GM10266 (cell line): ENCODE measurements at regions not wholly inside any gene's neighbourhood (a gene's known extent, or its start where the extent isn't known, plus 50 kb on each side); places are given as distances from the start of the nearest gene placed in this dataset.

Experiments used
- DNase-seq: peaks from one replicate; pipeline ENCODE4 v3.0.0; 2012; ENCODE audit errors: extremely low spot score
- TF ChIP-seq, protein P1 (sequence below): IDR thresholded peaks from 2 replicates; pipeline ENCODE4 v1.5.1; 2012; ENCODE audit warnings: mild to moderate bottlenecking, low read depth; ENCODE audit not compliant: control insufficient read depth, insufficient read depth; ENCODE audit errors: missing control alignments

DNA sequence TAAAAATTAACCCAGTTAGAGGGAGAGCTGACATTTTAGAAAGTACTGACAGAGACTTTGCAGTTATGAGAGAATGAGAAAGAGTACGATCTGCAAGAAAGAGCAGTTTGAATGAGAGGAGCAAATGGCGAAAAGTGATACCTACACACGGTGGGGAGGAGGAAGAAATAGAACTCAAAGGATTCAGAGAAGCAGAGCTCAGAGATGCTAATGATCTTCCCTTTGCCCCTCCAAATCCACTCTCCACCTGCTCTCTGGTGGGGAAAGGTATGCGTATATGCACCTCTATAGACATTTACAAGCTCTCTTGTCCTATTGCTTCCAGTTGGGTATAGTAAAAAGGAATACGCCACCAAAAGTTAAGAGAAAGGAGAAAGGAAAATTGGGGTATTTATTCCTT is 123.3 kb upstream of the TTC14 start:
- TF ChIP-seq, protein P1, sequence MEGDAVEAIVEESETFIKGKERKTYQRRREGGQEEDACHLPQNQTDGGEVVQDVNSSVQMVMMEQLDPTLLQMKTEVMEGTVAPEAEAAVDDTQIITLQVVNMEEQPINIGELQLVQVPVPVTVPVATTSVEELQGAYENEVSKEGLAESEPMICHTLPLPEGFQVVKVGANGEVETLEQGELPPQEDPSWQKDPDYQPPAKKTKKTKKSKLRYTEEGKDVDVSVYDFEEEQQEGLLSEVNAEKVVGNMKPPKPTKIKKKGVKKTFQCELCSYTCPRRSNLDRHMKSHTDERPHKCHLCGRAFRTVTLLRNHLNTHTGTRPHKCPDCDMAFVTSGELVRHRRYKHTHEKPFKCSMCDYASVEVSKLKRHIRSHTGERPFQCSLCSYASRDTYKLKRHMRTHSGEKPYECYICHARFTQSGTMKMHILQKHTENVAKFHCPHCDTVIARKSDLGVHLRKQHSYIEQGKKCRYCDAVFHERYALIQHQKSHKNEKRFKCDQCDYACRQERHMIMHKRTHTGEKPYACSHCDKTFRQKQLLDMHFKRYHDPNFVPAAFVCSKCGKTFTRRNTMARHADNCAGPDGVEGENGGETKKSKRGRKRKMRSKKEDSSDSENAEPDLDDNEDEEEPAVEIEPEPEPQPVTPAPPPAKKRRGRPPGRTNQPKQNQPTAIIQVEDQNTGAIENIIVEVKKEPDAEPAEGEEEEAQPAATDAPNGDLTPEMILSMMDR, result no peak
- DNase-seq, result no peak

DNA sequence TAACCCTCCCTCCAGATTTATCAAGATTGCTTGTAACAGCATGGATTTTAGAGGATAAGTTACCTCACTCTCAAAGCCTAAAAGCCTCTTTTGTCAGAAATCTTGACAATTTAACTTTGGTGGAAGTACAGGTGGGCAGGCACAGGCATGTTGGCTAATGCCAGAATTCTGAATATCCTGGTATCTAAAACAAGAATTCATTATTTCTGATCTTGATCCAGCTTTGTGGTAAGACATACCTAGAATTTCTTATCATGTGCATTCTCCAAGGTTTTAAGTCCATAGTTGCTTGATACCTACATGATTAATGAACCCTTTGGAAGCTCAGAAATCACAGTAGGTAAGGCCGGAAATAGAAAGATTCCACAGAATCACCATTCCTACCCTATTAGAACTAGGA is 109.9 kb upstream of the TTC14 start:
- TF ChIP-seq, protein P1, result no peak
- DNase-seq, result no peak

DNA sequence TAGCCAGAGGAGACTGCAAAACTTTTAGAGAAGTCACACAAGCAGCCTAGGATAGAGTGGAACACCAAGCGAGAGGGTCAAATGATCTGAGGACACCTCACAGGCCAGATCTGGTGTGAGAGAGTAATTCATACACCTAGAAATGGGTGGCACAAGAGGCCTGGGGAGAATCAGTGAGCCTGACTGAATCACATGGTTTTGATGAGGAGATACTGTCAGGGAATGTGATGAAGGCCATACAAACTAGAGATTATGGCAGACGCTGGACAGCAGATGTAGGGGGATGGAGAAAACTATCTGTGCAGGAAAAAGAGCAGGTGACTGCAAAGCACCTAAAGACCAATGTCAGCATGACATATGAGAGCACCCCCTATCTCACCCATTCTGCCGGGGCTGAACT is 105.0 kb upstream of the TTC14 start:
- TF ChIP-seq, protein P1, result no peak
- DNase-seq, result no peak

DNA sequence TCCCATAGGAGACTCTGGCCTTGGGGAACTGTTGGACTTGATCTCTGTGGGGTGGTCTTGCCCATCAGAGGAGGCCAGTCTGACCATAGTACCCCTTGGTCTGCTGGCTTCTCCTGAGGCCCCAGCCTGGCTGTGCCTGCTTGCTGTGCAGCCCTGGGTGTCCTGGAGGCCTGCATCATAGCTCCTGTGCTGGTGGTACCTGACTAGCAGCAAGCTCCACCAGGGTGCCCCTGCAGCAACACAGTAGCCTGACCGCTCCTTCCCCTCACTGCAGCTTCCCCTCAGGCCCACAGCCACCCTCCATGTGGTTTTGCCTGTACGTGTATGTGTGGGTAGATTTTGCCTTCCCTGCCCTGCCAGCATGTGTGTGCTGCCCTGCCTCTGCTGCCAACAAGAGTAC is 85.6 kb upstream of the TTC14 start:
- TF ChIP-seq, protein P1, result no peak
- no peak for DNase-seq

DNA sequence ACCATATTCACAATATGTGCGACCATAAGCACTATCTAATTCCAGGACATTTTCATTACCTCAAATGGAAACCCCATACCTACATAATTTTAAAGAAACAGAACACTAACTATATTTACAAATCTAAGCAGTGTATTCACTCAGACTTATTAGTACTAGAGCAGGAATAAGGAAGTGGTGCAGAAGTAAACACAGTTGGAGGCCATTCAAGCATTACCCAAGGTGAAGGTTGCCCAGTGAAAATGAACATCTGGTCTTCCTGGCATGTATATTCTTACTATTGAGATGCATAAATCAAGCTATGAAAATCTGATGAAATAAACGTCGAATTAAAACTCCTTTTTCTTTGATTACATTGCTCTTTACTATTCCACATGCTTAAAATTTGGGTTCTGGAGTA is 78.9 kb upstream of the TTC14 start:
- TF ChIP-seq, protein P1, result no peak
- no peak for DNase-seq

DNA sequence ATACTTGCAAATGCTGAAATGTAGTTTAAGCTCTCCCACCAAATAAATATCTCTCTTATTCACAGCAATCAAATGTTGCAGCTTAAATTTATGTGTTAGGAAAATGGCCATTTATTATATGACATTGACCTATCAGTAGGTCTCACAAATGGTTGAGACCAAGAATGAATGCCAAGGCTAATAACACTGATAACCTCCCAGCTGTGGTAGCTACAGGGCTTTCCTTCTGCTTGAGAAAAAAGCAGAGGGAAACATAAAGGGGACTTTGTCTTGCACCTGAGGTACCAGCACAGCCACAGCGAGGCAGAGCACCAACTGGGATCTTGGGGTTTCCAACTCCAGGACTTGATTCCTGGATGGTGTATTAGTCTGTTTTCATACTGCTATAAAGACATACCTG is 73.1 kb upstream of the TTC14 start:
- DNase-seq, result no peak
- TF ChIP-seq, protein P1, result no peak

DNA sequence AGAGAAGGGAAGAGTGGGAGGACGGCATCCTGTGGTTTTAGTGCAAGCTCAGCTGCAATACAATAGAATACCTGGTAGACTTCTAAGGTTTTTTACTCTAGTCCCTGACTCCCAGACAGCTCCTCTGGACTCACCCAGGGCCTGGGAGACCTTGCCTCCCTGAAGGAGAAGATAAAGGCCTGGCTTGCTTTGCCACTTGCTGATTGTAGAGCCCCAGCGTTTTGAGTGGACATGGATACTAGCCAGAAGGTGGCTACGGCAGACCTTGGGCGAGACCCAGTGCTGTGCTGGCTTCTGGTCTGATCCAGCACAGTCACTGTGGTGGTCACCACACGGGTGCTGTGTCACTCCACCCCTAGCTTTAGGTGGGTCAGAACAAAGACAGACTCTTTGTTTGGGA is 72.2 kb upstream of the TTC14 start:
- TF ChIP-seq, protein P1, result no peak
- DNase-seq, result no peak
